Panc1 (cell line): ENCODE measurements at regions not wholly inside any gene's neighbourhood (a gene's known extent, or its start where the extent isn't known, plus 50 kb on each side); places are given as distances from the start of the nearest gene placed in this dataset.

ENCODE experiments used
- CTCF ChIP-seq: fragments of 450-650 bp; IDR thresholded peaks from 2 replicates; pipeline ENCODE4 v1.5.1; 2017; ENCODE audit warnings: mild to moderate bottlenecking
- POLR2AphosphoS5 ChIP-seq: IDR thresholded peaks from 2 replicates; pipeline ENCODE4 v1.6.1; 2012; ENCODE audit warnings: mild to moderate bottlenecking, low read depth, low read length, moderate library complexity
- REST ChIP-seq, 2 experiments: IDR thresholded peaks; 2 replicates each; pipeline ENCODE4 v1.6.1; 2011 to 2012; ENCODE audit warnings: low read depth in 2 of 2, control low read depth in 1 of 2, low read length in 1 of 2, mild to moderate bottlenecking in 1 of 2, moderate library complexity in 1 of 2; ENCODE audit not compliant: insufficient read depth in 1 of 2
- SIN3A ChIP-seq: IDR thresholded peaks from 2 replicates; pipeline ENCODE4 v1.6.1; 2012; ENCODE audit warnings: low read depth, mild to moderate bottlenecking, low read length, moderate library complexity, borderline replicate concordance; ENCODE audit not compliant: insufficient read depth

DNA sequence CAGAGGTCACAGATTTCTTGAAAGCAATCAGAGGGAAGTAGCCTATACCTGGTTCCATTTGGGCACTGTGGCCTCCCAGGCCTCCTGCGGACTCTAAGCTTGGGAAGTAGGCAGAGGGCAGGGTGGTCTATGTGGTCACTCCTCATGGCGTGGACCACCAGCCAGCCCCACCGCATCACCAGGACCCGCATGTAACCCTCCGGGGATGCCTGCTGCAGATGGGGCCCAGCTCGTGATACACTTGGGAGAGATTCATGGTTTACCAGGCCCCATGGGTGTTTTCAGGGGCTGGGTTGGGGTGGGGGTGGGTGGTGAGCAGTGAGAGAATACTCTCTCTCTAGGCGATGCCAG, 123.7 kb downstream of the ASB7 start:
- TF ChIP-seq CTCF (no peak), POLR2AphosphoS5 (no peak), REST (IDR thresholded peaks at IDR 0.05; ENCODE audit: insufficient read depth in 1 of 2, low read depth in 2 of 2, low read length in 1 of 2) (no peak), SIN3A (no peak)
